Fibroblast of skin of scalp (primary cell): ENCODE measurements at regions not wholly inside any gene's neighbourhood (a gene's known extent, or its start where the extent isn't known, plus 50 kb on each side); places are given as distances from the start of the nearest gene placed in this dataset.

Source experiments
- DNase-seq: peaks from one replicate; pipeline ENCODE4 v3.0.0-alpha.2; 2013

GRCh38 chr12:59929110-59929509 lies 333.3 kb downstream of the SLC16A7 start:
- DNase-seq: peak; percentile 64

GRCh38 chr12:59934486-59934885 lies 338.7 kb downstream of the SLC16A7 start:
- DNase-seq: no peak

GRCh38 chr12:59936534-59936933 lies 340.7 kb downstream of the SLC16A7 start:
- DNase-seq: no peak

DNA sequence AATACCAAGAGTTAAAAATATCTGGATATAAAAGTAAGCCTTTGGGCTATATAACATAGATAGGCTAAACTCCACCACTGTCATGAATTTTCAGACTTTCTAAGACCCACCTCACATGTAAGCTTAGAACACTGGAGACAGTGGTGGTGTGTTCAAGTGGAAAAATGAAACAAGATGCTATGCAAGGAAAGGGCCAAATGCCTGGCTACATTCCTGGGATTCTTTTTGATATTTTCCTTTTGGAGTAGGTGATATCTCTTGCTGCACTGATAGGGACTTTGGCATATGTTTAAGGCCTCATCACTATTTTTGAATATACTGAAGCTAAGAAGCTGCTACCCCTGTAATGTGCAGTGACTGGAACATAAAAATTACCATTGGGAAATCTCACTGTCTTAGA lies 341.3 kb downstream of the SLC16A7 start:
- peak; percentile 43 for DNase-seq

- no peak for DNase-seq
Measured at GRCh38 chr12:59938190-59938962, 342.5 kb downstream of the SLC16A7 start.

DNA sequence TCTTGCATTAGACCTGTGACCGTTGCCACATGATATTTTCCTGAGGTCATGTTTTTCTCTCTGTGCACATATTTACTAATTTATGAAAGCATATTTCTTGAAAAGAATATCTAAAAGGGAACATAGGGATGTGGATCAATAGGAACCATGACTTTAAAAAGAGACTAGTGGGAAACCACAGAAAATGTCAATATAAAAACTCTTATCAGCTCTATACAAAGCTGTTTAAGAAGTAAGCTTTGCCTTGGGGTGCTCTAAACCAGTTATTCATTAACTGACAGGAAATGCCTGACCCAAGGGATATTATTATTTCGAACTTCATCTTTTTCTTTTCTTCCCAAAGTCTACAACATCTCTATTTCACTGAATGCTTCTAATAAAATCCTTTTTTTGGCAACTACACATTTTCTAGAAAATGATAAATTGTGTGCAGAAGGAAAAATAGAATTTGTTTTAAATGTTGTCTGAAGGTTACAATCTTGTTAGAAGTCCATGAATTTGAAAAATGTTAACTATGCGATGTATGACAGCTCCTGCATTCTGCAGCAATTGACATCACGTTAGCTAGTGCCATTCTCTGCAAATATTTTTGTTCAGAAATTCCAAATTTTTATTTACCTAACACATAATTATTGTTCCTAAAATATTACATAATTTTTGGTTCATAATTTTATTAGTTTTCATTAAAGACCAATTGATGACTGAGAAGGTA lies 345.0 kb downstream of the SLC16A7 start:
- peak; percentile 41 for DNase-seq

- DNase-seq: no peak
Measured at GRCh38 chr12:59941461-59941860, 345.6 kb downstream of the SLC16A7 start.

DNA sequence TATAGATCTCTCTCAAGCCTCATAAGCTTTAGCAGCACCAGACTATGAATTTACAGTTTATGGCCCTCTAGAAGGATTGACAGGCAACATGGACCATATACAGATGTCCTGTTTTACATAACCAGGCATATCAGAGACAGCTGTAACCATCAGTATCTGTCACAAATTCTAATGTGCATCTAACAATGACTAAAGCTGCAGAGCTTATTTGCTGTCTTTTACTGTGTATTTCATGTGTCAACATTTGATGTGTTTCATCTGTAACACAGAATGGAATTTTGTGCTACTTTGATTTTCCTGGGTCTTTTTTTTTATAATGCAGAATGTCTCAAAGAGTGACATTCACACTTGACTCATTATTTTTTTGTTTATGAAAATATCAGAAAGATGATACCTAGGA lies 348.3 kb downstream of the SLC16A7 start:
- no peak for DNase-seq

GRCh38 chr12:59946635-59947034 lies 350.8 kb downstream of the SLC16A7 start:
- DNase-seq: no peak

DNA sequence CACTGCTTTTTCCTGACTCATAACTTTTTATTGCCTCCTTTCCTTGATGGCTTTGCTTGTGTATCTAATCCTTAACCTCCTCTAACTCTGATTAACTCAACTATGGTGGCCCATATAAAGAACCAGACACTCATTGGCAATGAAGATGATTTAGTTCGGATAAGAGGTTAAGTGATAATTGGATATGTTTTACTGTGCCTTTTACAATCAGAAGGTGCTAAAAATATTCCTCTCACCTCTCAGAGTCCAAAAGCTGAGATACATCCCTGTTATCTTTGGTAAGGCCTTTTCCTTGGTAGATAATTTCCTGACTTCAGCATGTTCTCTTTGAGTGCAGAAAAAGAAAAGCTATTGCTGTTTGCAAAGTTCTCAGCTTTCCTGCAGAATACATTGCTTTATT lies 367.7 kb downstream of the SLC16A7 start:
- no peak for DNase-seq

DNA sequence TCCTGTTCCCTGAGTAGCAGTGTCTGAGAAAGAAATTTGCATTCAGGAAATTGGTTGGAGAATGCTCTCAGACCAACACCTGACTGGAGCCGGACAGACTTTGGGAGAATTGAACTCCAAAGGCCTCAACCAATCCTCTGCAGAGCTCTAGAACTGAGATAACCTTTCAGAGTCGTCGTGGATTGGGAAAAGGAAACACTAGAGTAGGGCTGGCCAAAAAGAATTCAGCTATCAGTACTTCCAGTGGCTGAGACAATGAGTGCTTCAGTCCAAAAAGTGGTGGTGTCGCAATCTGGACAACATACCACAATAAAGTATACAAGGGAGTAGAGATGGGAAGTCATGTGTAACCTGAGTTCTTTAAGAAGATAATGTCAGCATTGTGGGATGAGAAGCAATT lies 377.1 kb downstream of the SLC16A7 start:
- DNase-seq: peak; percentile 68

GRCh38 chr12:59973515-59973914 lies 377.7 kb downstream of the SLC16A7 start:
- DNase-seq: peak; percentile 77

DNA sequence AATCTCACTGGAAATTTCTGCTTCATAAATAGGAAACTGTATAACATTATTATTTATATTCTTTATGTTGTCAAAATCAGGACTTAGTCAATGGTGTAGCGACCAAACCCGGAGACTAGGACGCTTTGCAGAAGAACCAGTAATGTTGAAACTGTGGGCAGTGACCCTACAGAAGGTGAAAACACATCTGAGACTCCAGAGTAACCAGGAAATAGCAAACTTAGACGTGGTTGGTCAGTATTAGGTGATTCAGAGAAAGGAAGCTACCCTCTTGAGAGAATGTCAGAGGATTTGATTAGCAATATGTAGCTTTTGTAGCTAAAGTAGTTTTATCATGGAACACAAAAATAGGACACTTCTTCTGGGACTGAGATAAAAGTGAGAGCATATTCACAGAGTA lies 381.9 kb downstream of the SLC16A7 start:
- no peak for DNase-seq

- peak; percentile 76 for DNase-seq
Measured at GRCh38 chr12:59980476-59980875, 384.6 kb downstream of the SLC16A7 start.

DNA sequence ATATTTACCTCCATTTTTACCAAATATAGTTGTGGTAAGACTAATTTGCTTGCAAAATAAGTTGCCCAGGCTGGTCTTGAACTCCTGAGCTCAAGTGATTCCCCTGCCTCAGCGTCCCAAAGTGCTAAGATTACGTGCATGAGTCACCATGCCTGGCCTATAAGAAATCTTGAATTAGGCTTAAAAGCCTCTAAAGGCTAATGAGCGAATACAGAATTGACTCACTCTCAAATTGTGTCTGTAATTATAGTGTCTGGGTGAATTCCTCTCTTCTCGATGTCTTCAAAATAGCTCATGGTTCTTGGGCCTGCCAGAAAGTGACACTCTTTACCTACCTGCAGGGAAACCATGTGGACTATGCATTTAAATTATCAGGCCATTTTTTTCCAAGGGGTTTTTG lies 403.5 kb downstream of the SLC16A7 start:
- no peak for DNase-seq

DNA sequence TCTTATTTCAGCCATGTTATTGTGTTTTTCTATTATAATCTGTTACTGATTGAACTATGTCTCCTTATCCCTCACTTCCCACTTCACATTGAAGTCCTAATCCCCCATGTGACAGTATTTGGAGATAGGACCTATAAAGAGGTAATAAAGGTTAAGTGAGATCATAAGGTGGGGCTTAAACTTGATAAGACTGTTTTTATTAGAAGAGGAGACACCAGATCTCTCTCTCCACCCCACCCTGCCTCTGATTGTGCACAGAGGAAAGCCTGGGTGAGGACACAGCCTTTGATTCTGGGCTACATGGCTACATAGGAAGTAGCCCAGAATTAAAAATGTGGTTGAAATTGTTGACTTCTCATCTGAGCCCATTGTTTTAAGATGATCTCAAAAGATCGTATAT lies 414.7 kb downstream of the SLC16A7 start:
- no peak for DNase-seq

DNA sequence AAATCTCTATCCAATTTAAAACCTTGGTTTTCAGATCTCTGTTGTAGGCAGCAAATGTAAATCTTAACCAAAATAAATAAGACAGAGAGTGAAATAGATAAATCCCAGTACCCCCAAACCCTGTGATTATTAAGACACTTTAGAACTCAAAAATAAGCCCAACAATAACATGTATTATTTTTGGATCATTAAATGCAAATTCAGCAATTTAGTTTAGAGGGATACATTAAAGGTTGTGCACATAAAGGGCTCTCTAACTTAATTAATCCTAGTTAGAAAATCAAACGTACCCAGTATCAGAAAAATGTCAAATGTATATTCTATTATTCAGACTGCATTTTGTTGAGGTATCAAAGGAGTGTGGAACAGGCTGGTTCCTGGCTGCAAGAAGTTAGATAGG lies 416.8 kb downstream of the SLC16A7 start:
- no peak for DNase-seq

GRCh38 chr12:60014436-60014835 lies 418.6 kb downstream of the SLC16A7 start:
- DNase-seq: no peak

- no peak for DNase-seq
Measured at GRCh38 chr12:60020068-60020467, 424.2 kb downstream of the SLC16A7 start.

DNA sequence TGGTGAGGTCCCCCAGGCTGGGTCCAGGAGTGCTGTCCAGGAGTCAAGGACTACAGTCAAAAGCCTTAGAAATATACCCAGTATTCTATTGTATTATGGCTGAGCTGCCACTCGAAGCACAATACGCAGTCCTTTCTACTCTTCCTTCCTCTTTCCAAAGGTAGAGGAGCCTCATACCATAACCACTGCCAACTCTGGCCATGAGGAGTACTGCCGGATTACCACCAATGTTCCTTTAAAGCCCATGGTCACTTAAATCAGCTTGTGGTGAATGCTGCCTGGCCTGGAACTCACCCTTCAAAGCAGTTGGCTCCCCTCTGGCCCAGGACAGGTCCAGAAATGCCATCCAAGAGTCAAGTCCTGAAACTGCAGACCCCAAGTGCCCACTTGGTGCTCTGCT lies 425.4 kb downstream of the SLC16A7 start:
- no peak for DNase-seq

DNA sequence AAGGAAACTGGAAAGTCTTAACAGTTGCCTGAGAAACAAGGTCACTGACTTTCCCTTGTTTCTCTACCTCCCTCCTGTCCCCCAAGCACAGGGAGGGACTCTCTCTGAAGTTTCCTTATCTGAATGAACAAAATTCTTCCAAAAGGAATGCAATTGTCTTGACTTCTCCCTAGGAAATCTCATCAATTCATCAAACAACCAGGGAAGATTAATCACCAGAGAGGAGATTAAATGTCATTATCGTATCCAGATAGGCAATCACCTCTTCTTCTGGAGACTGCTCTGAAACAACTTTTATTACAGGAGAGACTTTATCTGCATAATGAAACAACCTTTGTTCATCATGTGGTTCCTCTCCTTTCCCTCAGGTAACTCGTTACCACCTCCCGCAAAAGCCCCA lies 431.4 kb downstream of the SLC16A7 start:
- DNase-seq: no peak

- DNase-seq: no peak
Measured at GRCh38 chr12:60034147-60034546, 438.3 kb downstream of the SLC16A7 start.

- DNase-seq: peak; percentile 41
Measured at GRCh38 chr12:60035835-60036234, 440.0 kb downstream of the SLC16A7 start.

DNA sequence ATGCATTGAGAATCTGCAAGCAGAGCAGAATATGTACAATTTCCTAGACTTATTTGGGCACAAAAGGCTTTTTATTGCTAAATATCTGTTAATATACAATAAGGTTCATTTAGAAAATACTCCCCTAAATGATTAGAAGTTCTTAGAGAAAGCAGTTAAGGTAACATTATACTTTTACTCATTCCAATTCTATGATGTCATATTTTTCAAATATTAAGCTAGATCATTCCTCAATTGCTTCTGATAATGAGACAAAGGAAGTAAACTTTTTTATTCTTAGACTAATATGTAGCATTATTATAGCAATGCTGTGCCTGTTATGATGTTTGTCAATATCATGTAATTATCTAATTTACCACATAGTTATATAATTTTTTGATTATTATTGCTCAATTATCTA lies 447.0 kb downstream of the SLC16A7 start:
- no peak for DNase-seq
